Nephron progenitor cell (in vitro differentiated cells): ENCODE measurements at regions not wholly inside any gene's neighbourhood (a gene's known extent, or its start where the extent isn't known, plus 50 kb on each side); places are given as distances from the start of the nearest gene placed in this dataset.

ENCODE experiments used
- DNase-seq: peaks from one replicate; pipeline ENCODE4 v3.0.0; 2021
- H3K27ac Mint-ChIP-seq: 2 replicates; pipeline ENCODE4 v1.8.0; 2021; ENCODE audit warnings: mild to moderate bottlenecking, moderate library complexity, mixed read lengths
- H3K27me3 Mint-ChIP-seq: 2 replicates; pipeline ENCODE4 v1.8.0; 2021; ENCODE audit warnings: mild to moderate bottlenecking, low read depth, mixed read lengths; ENCODE audit not compliant: poor library complexity
- H3K36me3 Mint-ChIP-seq: 2 replicates; pipeline ENCODE4 v1.8.0; 2021; ENCODE audit warnings: low read depth, mixed read lengths
- H3K4me1 Mint-ChIP-seq: 2 replicates; pipeline ENCODE4 v1.8.0; 2021; ENCODE audit warnings: mixed read lengths
- H3K4me3 Mint-ChIP-seq: 2 replicates; pipeline ENCODE4 v1.8.0; 2021; ENCODE audit warnings: mild to moderate bottlenecking, moderate library complexity, mixed read lengths
- H3K9me3 Mint-ChIP-seq: 2 replicates; pipeline ENCODE4 v1.8.0; 2021; ENCODE audit warnings: mild to moderate bottlenecking, moderate library complexity, mixed read lengths
- TF ChIP-seq, protein P1 (sequence below): fragments of 200-600 bp; sonication (generic); IDR thresholded peaks from 2 replicates; pipeline ENCODE4 v1.5.0; 2021; ENCODE audit warnings: antibody characterized with exemption

DNA sequence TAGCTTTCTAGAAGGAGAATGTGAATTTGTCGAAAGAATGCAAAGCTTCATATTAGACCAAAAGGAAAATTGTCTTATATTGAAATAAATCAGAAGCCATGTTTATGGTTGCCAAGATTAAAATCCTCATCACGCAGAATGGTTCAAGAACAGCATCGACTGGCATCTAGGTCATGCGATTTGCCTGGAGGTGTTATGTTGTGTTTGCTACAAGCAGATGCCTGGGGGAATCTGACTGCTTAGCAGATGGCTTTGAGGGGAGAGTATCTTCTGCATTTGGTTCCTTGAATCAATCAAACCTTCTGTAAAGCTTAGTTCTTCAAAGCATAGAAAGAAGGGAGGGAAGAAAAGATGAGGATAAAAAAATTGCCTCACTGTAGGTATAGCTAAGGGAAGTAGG lies 585.8 kb downstream of the QKI start:
- no peak for DNase-seq
- no peaks in the 10 kb centered on the region for H3K36me3 Mint-ChIP-seq
- no peaks in the 10 kb centered on the region for H3K9me3 Mint-ChIP-seq
- TF ChIP-seq, protein P1, sequence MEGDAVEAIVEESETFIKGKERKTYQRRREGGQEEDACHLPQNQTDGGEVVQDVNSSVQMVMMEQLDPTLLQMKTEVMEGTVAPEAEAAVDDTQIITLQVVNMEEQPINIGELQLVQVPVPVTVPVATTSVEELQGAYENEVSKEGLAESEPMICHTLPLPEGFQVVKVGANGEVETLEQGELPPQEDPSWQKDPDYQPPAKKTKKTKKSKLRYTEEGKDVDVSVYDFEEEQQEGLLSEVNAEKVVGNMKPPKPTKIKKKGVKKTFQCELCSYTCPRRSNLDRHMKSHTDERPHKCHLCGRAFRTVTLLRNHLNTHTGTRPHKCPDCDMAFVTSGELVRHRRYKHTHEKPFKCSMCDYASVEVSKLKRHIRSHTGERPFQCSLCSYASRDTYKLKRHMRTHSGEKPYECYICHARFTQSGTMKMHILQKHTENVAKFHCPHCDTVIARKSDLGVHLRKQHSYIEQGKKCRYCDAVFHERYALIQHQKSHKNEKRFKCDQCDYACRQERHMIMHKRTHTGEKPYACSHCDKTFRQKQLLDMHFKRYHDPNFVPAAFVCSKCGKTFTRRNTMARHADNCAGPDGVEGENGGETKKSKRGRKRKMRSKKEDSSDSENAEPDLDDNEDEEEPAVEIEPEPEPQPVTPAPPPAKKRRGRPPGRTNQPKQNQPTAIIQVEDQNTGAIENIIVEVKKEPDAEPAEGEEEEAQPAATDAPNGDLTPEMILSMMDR = no peak
- no peak overlapping the region for H3K27ac Mint-ChIP-seq
- no peaks in the 10 kb centered on the region for H3K27me3 Mint-ChIP-seq
- H3K4me1 Mint-ChIP-seq = no peaks in the 10 kb centered on the region
- no peak overlapping the region for H3K4me3 Mint-ChIP-seq

DNA sequence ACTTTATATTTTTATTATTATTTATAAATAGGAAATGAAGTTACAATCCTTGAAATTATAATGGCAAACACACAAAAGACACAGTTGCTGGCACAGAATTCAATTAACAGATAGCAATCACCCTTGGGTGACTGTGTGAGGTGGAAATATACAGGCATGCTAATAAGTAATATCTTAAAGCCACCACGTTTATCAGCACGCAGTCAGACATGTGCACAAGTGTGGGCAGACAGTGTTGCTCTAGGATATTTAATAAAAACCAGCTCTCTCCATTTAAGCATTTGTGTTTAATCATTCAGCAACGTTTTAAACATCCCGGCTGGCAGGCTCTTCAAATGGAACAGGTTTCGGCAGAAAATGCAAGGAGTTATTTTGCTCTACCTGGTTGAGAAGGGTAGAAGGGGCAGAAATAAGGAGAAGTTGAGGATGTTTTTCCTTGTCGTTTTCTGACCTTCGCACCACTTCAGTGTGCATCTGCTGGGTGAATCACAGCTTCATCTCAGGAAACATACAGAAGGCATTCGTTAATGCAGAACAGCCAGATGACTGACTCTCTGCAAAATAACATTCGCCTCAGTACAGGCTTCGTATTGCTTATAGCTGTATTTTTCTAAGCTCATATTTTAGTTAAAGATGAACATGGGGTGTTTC lies 585.1 kb downstream of the QKI start:
- TF ChIP-seq, protein P1 = no peak

DNA sequence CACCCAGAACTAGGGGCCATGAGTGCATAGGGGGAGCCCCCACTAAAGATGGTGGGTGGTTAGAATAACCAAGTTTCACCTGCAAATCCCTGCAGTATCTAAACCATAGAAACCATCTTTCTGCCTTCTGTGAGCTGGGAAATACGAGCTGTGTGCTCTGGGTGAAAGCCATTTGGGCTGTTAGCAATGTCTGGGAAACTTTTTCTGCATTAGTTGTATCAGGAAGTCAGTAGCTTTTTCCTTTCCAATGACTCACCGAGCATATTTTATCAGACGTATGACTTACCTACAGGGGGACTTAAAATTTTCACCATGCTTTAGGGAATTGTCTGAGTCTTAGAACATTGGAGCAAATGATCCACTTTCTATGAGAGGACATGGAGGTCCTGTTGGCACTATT lies 584.0 kb downstream of the QKI start:
- Mint-ChIP-seq H3K9me3 (no peaks in the 10 kb centered on the region), H3K27me3 (no peaks in the 10 kb centered on the region), H3K36me3 (no peaks in the 10 kb centered on the region), H3K4me1 (no peaks in the 10 kb centered on the region), H3K27ac (no peak overlapping the region), H3K4me3 (no peak overlapping the region)
- TF ChIP-seq, protein P1 = no peak
- no peak for DNase-seq

More for the DNA sequence above, 585.1 kb downstream of the QKI start:
- Mint-ChIP-seq H3K36me3 (no peaks in the 10 kb centered on the region), H3K4me1 (no peaks in the 10 kb centered on the region), H3K27me3 (no peaks in the 10 kb centered on the region), H3K4me3 (no peak overlapping the region), H3K9me3 (no peaks in the 10 kb centered on the region), H3K27ac (no peak overlapping the region)
- no peak for DNase-seq

DNA sequence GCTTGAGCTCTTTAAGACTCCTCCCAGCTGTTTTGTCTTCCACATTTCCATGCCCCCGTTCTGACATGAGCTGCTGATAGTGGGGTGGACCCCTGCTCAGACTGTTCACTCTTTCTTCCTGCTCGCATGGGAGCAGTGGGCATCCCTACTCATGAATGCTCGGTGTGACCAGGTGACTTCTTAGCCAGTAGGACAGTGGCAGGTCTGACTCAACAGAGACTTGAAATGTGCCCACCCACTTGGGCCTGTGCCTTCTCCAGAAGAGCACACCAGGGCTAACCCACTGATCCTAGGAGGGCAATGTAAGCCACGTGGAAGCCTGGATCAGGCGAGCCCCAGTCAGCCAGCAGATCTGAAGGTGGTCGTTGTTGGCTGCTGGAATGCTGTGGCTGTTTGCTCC lies 582.0 kb downstream of the QKI start:
- Mint-ChIP-seq H3K4me1 (no peaks in the 10 kb centered on the region), H3K9me3 (no peaks in the 10 kb centered on the region), H3K27me3 (no peaks in the 10 kb centered on the region), H3K27ac (no peak overlapping the region), H3K4me3 (no peak overlapping the region), H3K36me3 (no peaks in the 10 kb centered on the region)
- TF ChIP-seq, protein P1 = no peak
- no peak for DNase-seq

DNA sequence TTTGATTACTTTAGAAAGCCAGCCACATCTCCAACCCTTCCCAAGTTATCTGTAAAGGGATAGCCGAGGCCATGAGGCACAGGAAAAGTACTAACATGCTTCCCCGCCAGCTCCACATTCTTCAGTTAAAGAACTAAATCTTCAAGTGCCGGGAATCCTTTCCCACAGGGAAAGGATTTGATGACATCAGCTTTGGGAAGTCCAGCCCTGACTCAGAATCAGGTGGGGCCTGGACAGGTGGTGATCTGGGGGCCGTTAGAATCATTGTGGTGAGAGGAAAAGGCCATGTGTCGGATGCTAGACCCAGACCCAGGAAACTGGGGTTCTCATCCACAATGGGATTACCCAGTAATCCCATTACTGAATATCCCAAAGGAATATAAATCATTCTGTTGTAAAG lies 580.0 kb downstream of the QKI start:
- no peaks in the 10 kb centered on the region for H3K9me3 Mint-ChIP-seq
- TF ChIP-seq, protein P1 = no peak
- H3K4me3 Mint-ChIP-seq = no peak overlapping the region
- no peak for DNase-seq
- H3K27me3 Mint-ChIP-seq = peaks cover 12% of the 10 kb centered on the region
- no peaks in the 10 kb centered on the region for H3K4me1 Mint-ChIP-seq
- H3K27ac Mint-ChIP-seq = no peak overlapping the region
- H3K36me3 Mint-ChIP-seq = no peaks in the 10 kb centered on the region

DNA sequence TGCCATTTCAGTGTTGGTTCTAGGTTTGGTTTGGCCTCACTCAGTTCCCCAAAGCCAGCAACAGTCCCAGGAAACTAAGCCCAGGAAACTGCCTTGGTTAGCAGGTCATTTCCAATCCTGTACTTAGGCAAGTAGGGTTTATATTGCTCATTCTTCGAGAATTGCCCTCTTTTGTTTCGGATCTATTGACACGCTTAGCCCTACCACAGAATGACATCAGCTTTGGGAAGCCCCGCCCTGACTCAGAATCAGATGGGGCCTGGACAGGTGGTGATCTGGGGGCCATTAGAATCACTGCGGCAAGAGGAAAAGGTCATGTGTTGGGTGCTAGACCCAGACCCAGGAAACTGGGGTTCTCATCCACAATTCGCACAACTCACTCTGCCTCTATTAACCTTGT lies 578.2 kb downstream of the QKI start:
- H3K9me3 Mint-ChIP-seq = no peaks in the 10 kb centered on the region
- no peak overlapping the region for H3K27ac Mint-ChIP-seq
- TF ChIP-seq, protein P1 = no peak
- DNase-seq = no peak
- no peaks in the 10 kb centered on the region for H3K36me3 Mint-ChIP-seq
- H3K27me3 Mint-ChIP-seq = peaks cover 12% of the 10 kb centered on the region
- H3K4me1 Mint-ChIP-seq = no peaks in the 10 kb centered on the region
- no peak overlapping the region for H3K4me3 Mint-ChIP-seq
